ENCODE measurements at regions not wholly inside any gene's neighbourhood (a gene's known extent, or its start where the extent isn't known, plus 50 kb on each side); places are given as distances from the start of the nearest gene placed in this dataset.

DNA sequence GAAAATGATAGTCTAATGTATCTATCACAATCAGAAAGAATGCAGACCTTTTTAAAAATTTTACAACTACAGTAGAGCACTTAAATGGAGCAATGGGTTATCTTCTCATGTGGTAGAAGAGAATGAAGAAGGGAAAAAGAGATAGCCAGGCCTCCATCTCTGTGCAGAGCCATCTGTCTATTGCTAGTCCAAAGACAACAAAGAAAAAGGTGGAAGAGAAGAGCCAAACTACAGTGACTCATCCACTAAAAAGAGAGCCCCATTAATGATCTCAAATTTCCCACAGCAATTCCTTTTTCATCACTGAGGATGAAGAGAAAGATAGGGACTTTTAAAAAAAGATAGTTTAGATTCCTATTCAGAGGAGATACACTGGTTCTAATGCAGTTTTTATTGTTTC lies 232.9 kb downstream of the ATXN7L3B start (continued):
- TF ChIP-seq, protein P1, sequence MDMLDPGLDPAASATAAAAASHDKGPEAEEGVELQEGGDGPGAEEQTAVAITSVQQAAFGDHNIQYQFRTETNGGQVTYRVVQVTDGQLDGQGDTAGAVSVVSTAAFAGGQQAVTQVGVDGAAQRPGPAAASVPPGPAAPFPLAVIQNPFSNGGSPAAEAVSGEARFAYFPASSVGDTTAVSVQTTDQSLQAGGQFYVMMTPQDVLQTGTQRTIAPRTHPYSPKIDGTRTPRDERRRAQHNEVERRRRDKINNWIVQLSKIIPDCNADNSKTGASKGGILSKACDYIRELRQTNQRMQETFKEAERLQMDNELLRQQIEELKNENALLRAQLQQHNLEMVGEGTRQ (IDR thresholded peaks at IDR 0.05; ENCODE audit: low read depth, low read length): no peak
- TF ChIP-seq, protein P1 (CRISPR knock-in tag; IDR thresholded peaks at IDR 0.05; ENCODE audit: borderline replicate concordance): no peak
- TF ChIP-seq EP300 (IDR thresholded peaks at IDR 0.05; ENCODE audit: low read depth in 2 of 2, low read length in 2 of 2): no peak
- TF ChIP-seq EP300 (CRISPR knock-in tag; IDR thresholded peaks at IDR 0.05; ENCODE audit: borderline replicate concordance): no peak
- TF ChIP-seq ZFP62 (CRISPR knock-in tag; IDR thresholded peaks at IDR 0.05): no peak
- no peak for TF ChIP-seq HNF4A (CRISPR knock-in tag; IDR thresholded peaks at IDR 0.05)
- no peak for TF ChIP-seq ZSCAN29 (CRISPR knock-in tag; conservative IDR thresholded peaks at IDR 0.05)
- TF ChIP-seq ZNF720 (CRISPR knock-in tag; IDR thresholded peaks at IDR 0.05): no peak

DNA sequence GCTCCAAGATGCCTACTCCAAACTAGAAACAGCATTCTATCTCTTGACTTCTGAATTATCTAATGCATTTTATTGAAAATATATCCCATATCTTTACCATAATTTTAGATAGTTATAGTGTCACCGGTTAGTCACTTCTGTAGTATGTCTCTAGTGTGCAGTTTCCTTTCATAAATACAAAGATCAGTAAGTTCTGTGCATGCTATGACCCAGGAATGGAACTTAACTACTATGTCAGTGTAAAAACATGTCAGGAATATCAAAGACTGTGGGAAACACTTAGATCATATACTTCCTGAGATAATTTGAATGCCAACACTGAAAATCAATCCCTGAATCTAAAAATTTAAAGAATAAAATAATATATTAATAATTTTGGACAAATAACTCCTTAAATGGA lies 237.6 kb downstream of the ATXN7L3B start:
- Histone ChIP-seq H2AFZ (ENCODE audit: low read length) (no peak overlapping the region), H3K9me3 (ENCODE audit: low read length) (no peaks in the 10 kb centered on the region), H3K27me3 (ENCODE audit: control insufficient read depth in 1 of 2, insufficient read depth in 2 of 2, low read length in 2 of 2) (no peaks in the 10 kb centered on the region; a peak in 1 of 5 replicates), H3K27ac (ENCODE audit: extremely low read length, insufficient read depth, low read length) (no peak overlapping the region), H3K79me2 (ENCODE audit: insufficient read depth, low read length) (no peaks in the 10 kb centered on the region), H4K20me1 (ENCODE audit: insufficient read depth, low read length) (no peaks in the 10 kb centered on the region), H3K4me3 (replicated peaks in 1 of 3; ENCODE audit: insufficient read depth in 1 of 3, low read depth in 2 of 3, low read length in 3 of 3) (no peak overlapping the region), H3K36me3 (replicated peaks in 1 of 2; ENCODE audit: control insufficient read depth in 1 of 2, insufficient read depth in 2 of 2, low read length in 2 of 2) (no peaks in the 10 kb centered on the region), H3K9ac (ENCODE audit: insufficient read depth, low read depth, low read length) (no peak overlapping the region), H3K4me2 (ENCODE audit: low read depth, low read length) (no peak overlapping the region), H3K4me1 (ENCODE audit: insufficient read depth, low read length) (no peaks in the 10 kb centered on the region)
- ChIA-PET POLR2A (no interaction called here), CTCF (ENCODE audit: low intra/inter-chr PET ratio, low total read pairs) (no interaction called here)
- no peak for ATAC-seq
- DNase-seq (ENCODE audit: low spot score): no peak
- no TSS peak for BruUV-seq (replicated peaks)
- WGBS (ENCODE audit: low lambda C conversion rate): 6% methylated on average over 1 of the region's 1 CpG
- in situ Hi-C loops (cut with HindIII; ENCODE audit: extremely low pct_ligation_motif_present, low pct_unique_long_range_greater_than_20kb) (no loop called here), intact Hi-C loops (cut with micrococcal nuclease; ENCODE audit: unreplicated experiment) (no loop called here)
- FAIRE-seq: no peak
- TF ChIP-seq, protein P2, sequence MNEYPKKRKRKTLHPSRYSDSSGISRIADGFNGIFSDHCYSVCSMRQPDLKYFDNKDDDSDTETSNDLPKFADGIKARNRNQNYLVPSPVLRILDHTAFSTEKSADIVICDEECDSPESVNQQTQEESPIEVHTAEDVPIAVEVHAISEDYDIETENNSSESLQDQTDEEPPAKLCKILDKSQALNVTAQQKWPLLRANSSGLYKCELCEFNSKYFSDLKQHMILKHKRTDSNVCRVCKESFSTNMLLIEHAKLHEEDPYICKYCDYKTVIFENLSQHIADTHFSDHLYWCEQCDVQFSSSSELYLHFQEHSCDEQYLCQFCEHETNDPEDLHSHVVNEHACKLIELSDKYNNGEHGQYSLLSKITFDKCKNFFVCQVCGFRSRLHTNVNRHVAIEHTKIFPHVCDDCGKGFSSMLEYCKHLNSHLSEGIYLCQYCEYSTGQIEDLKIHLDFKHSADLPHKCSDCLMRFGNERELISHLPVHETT (CRISPR knock-in tag; conservative IDR thresholded peaks at IDR 0.05): no peak
- TF ChIP-seq SIN3A (IDR thresholded peaks at IDR 0.05; ENCODE audit: borderline replicate concordance, low read depth, low read length) (no peak), GLI4 (CRISPR knock-in tag; IDR thresholded peaks at IDR 0.05; ENCODE audit: borderline replicate concordance) (no peak), NFATC3 (CRISPR knock-in tag; IDR thresholded peaks at IDR 0.05) (no peak), LBX2 (CRISPR knock-in tag; IDR thresholded peaks at IDR 0.05; ENCODE audit: borderline replicate concordance) (no peak), ZNF282 (IDR thresholded peaks at IDR 0.05; ENCODE audit: partially characterized antibody) (no peak), FOXK1 (CRISPR knock-in tag; IDR thresholded peaks at IDR 0.05; ENCODE audit: borderline replicate concordance, low read depth) (no peak), ZNF20 (CRISPR knock-in tag; IDR thresholded peaks at IDR 0.05) (no peak), PLRG1 (conservative IDR thresholded peaks at IDR 0.05) (no peak), SOX5 (CRISPR knock-in tag; IDR thresholded peaks at IDR 0.05; ENCODE audit: borderline replicate concordance) (no peak)
- TF ChIP-seq, protein P3, sequence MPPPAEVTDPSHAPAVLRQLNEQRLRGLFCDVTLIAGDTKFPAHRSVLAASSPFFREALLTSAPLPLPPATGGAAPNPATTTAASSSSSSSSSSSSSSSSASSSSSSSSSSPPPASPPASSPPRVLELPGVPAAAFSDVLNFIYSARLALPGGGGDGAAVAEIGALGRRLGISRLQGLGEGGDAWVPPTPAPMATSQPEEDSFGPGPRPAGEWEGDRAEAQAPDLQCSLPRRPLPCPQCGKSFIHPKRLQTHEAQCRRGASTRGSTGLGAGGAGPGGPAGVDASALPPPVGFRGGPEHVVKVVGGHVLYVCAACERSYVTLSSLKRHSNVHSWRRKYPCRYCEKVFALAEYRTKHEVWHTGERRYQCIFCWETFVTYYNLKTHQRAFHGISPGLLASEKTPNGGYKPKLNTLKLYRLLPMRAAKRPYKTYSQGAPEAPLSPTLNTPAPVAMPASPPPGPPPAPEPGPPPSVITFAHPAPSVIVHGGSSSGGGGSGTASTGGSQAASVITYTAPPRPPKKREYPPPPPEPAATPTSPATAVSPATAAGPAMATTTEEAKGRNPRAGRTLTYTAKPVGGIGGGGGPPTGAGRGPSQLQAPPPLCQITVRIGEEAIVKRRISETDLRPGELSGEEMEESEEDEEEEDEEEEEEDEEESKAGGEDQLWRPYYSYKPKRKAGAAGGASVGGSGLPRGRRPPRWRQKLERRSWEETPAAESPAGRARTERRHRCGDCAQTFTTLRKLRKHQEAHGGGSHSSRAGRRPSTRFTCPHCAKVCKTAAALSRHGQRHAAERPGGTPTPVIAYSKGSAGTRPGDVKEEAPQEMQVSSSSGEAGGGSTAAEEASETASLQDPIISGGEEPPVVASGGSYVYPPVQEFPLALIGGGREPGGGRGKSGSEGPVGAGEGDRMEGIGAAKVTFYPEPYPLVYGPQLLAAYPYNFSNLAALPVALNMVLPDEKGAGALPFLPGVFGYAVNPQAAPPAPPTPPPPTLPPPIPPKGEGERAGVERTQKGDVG (CRISPR knock-in tag; IDR thresholded peaks at IDR 0.05; ENCODE audit: borderline replicate concordance): no peak

Measured in HepG2 (cell line).